Nephron progenitor cell (in vitro differentiated cells): ENCODE measurements at regions not wholly inside any gene's neighbourhood (a gene's known extent, or its start where the extent isn't known, plus 50 kb on each side); places are given as distances from the start of the nearest gene placed in this dataset.

ENCODE experiments used
- DNase-seq: peaks from one replicate; pipeline ENCODE4 v3.0.0; 2021
- H3K27ac Mint-ChIP-seq: 2 replicates; pipeline ENCODE4 v1.8.0; 2021; ENCODE audit warnings: mild to moderate bottlenecking, moderate library complexity, mixed read lengths
- H3K27me3 Mint-ChIP-seq: 2 replicates; pipeline ENCODE4 v1.8.0; 2021; ENCODE audit warnings: mild to moderate bottlenecking, low read depth, mixed read lengths; ENCODE audit not compliant: poor library complexity
- H3K36me3 Mint-ChIP-seq: 2 replicates; pipeline ENCODE4 v1.8.0; 2021; ENCODE audit warnings: low read depth, mixed read lengths
- H3K4me1 Mint-ChIP-seq: 2 replicates; pipeline ENCODE4 v1.8.0; 2021; ENCODE audit warnings: mixed read lengths
- H3K4me3 Mint-ChIP-seq: 2 replicates; pipeline ENCODE4 v1.8.0; 2021; ENCODE audit warnings: mild to moderate bottlenecking, moderate library complexity, mixed read lengths
- H3K9me3 Mint-ChIP-seq: 2 replicates; pipeline ENCODE4 v1.8.0; 2021; ENCODE audit warnings: mild to moderate bottlenecking, moderate library complexity, mixed read lengths
- CTCF ChIP-seq: fragments of 200-600 bp; sonication (generic); IDR thresholded peaks from 2 replicates; pipeline ENCODE4 v1.5.0; 2021; ENCODE audit warnings: antibody characterized with exemption

DNA sequence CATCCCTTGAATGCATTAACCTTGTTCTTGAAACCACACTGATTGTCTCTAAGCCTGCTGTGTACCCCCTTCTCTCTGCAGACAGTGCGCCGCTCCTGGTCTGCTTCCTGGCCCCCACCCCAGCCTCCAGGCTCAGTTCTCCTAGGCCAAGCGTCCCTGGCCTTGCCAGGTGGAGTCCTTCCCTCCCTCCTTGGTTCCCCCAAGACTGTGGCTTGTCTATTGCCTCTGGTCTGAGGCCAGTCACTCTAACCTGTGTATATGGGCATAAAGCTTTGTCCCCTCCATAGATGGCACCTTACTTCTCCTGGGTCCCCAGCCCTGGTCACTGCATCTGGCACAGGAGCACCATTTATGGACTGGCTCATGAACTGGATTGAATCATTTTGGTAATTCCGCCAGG lies 133.5 kb upstream of the EEPD1 start:
- no peak for TF ChIP-seq CTCF
- Mint-ChIP-seq H3K27me3 (peaks cover 9% of the 10 kb centered on the region), H3K4me1 (peaks cover 33% of the 10 kb centered on the region), H3K36me3 (no peaks in the 10 kb centered on the region), H3K9me3 (peaks cover 4% of the 10 kb centered on the region), H3K27ac (no peak overlapping the region), H3K4me3 (no peak overlapping the region)
- DNase-seq, result no peak

DNA sequence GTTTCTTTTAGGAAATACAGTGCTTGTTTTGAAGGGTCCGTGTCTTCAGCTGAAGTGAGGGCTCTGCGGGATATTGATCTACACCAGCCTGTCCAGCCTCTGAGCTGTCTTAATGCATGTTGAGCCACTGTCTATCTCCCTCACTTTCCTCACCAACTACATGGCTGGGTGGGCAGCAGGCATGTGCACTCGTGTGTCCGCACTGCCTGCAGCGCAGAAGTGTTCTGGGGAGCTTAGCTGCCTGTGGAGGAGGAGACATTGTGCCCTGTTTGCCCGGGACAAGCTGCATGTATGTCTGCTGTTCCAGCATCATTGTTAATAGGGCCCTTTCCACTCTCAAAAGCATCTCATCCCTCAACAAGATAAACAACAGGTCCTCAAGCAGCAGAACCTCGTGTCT lies 133.1 kb upstream of the EEPD1 start:
- peaks cover 33% of the 10 kb centered on the region for H3K4me1 Mint-ChIP-seq
- H3K9me3 Mint-ChIP-seq, result peaks cover 4% of the 10 kb centered on the region
- H3K27ac Mint-ChIP-seq, result no peak overlapping the region
- peak; percentile 37 for DNase-seq
- H3K4me3 Mint-ChIP-seq, result no peak overlapping the region
- TF ChIP-seq CTCF, result no peak
- no peaks in the 10 kb centered on the region for H3K36me3 Mint-ChIP-seq
- peaks cover 9% of the 10 kb centered on the region for H3K27me3 Mint-ChIP-seq

GRCh38 chr7:36021367-36021766 lies 131.7 kb upstream of the EEPD1 start:
- Mint-ChIP-seq H3K4me3 (no peak overlapping the region), H3K27ac (no peak overlapping the region), H3K36me3 (no peaks in the 10 kb centered on the region), H3K9me3 (peaks cover 4% of the 10 kb centered on the region), H3K4me1 (peaks cover 33% of the 10 kb centered on the region), H3K27me3 (peaks cover 9% of the 10 kb centered on the region)
- no peak for DNase-seq
- TF ChIP-seq CTCF, result no peak

DNA sequence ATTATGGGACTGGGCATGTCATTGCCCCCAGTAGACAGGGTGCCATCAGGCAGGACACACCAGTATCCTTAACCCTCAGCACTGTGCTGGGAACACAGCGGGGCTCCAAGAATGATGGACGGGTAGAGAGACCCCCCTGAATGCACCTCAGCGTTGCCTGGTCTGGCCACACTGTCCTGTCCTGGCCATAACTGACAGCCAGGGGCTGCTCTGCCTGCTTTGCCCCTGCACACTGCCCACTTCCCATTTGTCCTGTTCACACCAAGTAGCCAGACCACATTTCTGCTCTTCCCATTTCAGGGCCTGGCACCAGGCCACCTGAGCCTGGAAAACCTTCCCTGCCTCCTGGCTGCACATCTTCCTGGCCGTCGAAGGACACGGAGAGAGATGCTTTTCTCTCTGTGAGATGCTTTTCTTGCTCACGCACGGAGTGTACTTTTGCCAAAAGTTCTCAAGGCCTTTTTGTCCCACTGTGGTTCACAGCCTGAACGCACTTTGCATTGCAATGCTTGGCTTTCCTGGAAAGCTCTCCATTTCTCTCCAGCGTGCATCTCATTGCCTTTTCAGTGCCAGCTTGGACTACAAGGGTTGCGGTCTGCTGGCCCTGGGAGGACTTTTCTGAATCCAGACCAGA lies 131.0 kb upstream of the EEPD1 start:
- DNase-seq, result no peak
- Mint-ChIP-seq H3K4me3 (no peak overlapping the region), H3K4me1 (peaks cover 30% of the 10 kb centered on the region), H3K9me3 (peaks cover under 1% of the 10 kb centered on the region), H3K36me3 (no peaks in the 10 kb centered on the region), H3K27ac (no peak overlapping the region), H3K27me3 (peaks cover 9% of the 10 kb centered on the region)
- TF ChIP-seq CTCF, result no peak

- no peak for TF ChIP-seq CTCF
- Mint-ChIP-seq H3K4me3 (no peak overlapping the region), H3K9me3 (no peaks in the 10 kb centered on the region), H3K27ac (no peak overlapping the region), H3K27me3 (peaks cover 9% of the 10 kb centered on the region), H3K36me3 (no peaks in the 10 kb centered on the region), H3K4me1 (peaks cover 20% of the 10 kb centered on the region)
- no peak for DNase-seq
Observed at GRCh38 chr7:36023033-36023560, 130.0 kb upstream of the EEPD1 start.

GRCh38 chr7:36025190-36025589 lies 127.9 kb upstream of the EEPD1 start:
- no peak overlapping the region for H3K4me3 Mint-ChIP-seq
- H3K27ac Mint-ChIP-seq, result no peak overlapping the region
- no peak for TF ChIP-seq CTCF
- H3K4me1 Mint-ChIP-seq, result peaks cover 12% of the 10 kb centered on the region
- H3K9me3 Mint-ChIP-seq, result no peaks in the 10 kb centered on the region
- DNase-seq, result no peak
- H3K36me3 Mint-ChIP-seq, result no peaks in the 10 kb centered on the region
- H3K27me3 Mint-ChIP-seq, result peaks cover 8% of the 10 kb centered on the region
